MM.1S (cell line): ENCODE measurements at regions not wholly inside any gene's neighbourhood (a gene's known extent, or its start where the extent isn't known, plus 50 kb on each side); places are given as distances from the start of the nearest gene placed in this dataset.

Source experiments
- DNase-seq: peaks from one replicate; pipeline ENCODE4 v3.0.0-alpha.2; 2015
- H2AFZ ChIP-seq: fragments of 300-600 bp; sonication (generic); 2 replicates; pipeline ENCODE4 v1.6.0; 2016; ENCODE audit warnings: antibody characterized with exemption, low read length
- H3F3A ChIP-seq: fragments of 300-600 bp; sonication (generic); 2 replicates; pipeline ENCODE4 v1.6.1; 2016; ENCODE audit warnings: mild to moderate bottlenecking, antibody characterized with exemption, low read length, moderate library complexity, mixed read lengths; ENCODE audit not compliant: insufficient read depth
- H3K27ac ChIP-seq: fragments of 300-600 bp; sonication (generic); 2 replicates; pipeline ENCODE4 v1.5.1; 2016; ENCODE audit warnings: mild to moderate bottlenecking, low read length
- H3K27me3 ChIP-seq: fragments of 300-600 bp; sonication (generic); replicated peaks from 2 replicates; pipeline ENCODE4 v1.6.0; 2016; ENCODE audit warnings: low read length; ENCODE audit not compliant: insufficient read depth
- H3K36me3 ChIP-seq: fragments of 300-600 bp; sonication (generic); replicated peaks from 2 replicates; pipeline ENCODE4 v1.6.1; 2016; ENCODE audit warnings: mild to moderate bottlenecking, low read length, mixed read lengths; ENCODE audit not compliant: insufficient read depth
- H3K4me1 ChIP-seq: fragments of 300-600 bp; sonication (generic); 2 replicates; pipeline ENCODE4 v1.6.1; 2016; ENCODE audit warnings: low read length, mixed read lengths
- H3K4me2 ChIP-seq: fragments of 300-600 bp; sonication (generic); 2 replicates; pipeline ENCODE4 v1.6.0; 2016; ENCODE audit warnings: low read depth, low read length
- H3K4me3 ChIP-seq: fragments of 300-600 bp; sonication (generic); 2 replicates; pipeline ENCODE4 v1.5.1; 2016; ENCODE audit warnings: low read length, mixed read lengths
- H3K79me2 ChIP-seq: fragments of 300-600 bp; sonication (generic); 2 replicates; pipeline ENCODE4 v1.6.1; 2016; ENCODE audit warnings: mixed run types, low read length, mixed read lengths
- H3K9ac ChIP-seq: fragments of 300-600 bp; sonication (generic); 2 replicates; pipeline ENCODE4 v1.6.1; 2016; ENCODE audit warnings: low read length, mixed read lengths
- H3K9me2 ChIP-seq: fragments of 300-600 bp; sonication (generic); replicated peaks from 2 replicates; pipeline ENCODE4 v1.6.1; 2016; ENCODE audit warnings: mild to moderate bottlenecking, low read length, mixed read lengths; ENCODE audit not compliant: insufficient read depth
- H3K9me3 ChIP-seq: fragments of 300-600 bp; sonication (generic); replicated peaks from 2 replicates; pipeline ENCODE4 v1.6.1; 2016; ENCODE audit warnings: mild to moderate bottlenecking, low read length, mixed read lengths; ENCODE audit not compliant: insufficient read depth
- H4K20me1 ChIP-seq: fragments of 300-600 bp; sonication (generic); 2 replicates; pipeline ENCODE4 v1.6.1; 2016; ENCODE audit warnings: mild to moderate bottlenecking, low read length, moderate library complexity, mixed read lengths; ENCODE audit not compliant: insufficient read depth
- EZH2 ChIP-seq: fragments of 300-600 bp; sonication (generic); optimal IDR thresholded peaks from 2 replicates; pipeline ENCODE3; 2017; ENCODE audit warnings: low read depth, mild to moderate bottlenecking, antibody characterized with exemption, low read length, mixed read lengths
- EZH2phosphoT487 ChIP-seq: fragments of 300-600 bp; sonication (generic); IDR thresholded peaks from 2 replicates; pipeline ENCODE4 v1.6.1; 2018; ENCODE audit warnings: antibody characterized with exemption, low read length
- TF ChIP-seq, protein P1 (sequence below): fragments of 300-600 bp; sonication (generic); IDR thresholded peaks from 2 replicates; pipeline ENCODE4 v1.5.1; 2016; ENCODE audit warnings: antibody characterized with exemption, low read length, mixed read lengths

DNA sequence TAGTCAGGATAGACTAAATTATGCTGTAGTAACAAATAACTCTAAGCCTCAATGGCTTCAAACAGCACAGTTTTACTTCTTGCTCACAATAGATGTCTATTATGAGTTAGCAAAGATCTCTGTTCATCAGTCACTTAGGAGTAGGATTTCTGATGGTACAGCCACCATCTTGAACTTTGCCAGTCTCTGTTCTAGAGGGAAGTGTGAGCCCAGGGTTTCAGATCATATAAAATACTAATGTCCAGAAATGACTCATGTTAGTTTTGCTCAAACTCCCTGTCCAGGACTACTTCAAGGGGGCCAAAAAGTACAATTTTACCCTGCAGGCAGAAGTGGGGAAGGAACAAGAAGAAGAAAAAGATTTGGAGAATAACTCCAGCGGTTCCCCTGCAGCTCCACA, 77.1 kb upstream of the LSM6 start:
- Histone ChIP-seq H3K36me3 (no peaks in the 10 kb centered on the region), H2AFZ (peak overlapping the region; percentile 73), H3K27ac (peak overlapping the region; percentile 77; the same call in 1 of the 2 replicates), H3K9ac (no peak overlapping the region), H3F3A (peaks cover 18% of the 10 kb centered on the region), H3K4me2 (peak overlapping the region; percentile 89), H3K9me3 (no peaks in the 10 kb centered on the region), H3K9me2 (no peaks in the 10 kb centered on the region), H3K4me1 (peaks cover 19% of the 10 kb centered on the region), H3K4me3 (peak overlapping the region; percentile 38), H3K27me3 (no peaks in the 10 kb centered on the region), H4K20me1 (no peaks in the 10 kb centered on the region), H3K79me2 (no peaks in the 10 kb centered on the region)
- TF ChIP-seq EZH2: no peak
- TF ChIP-seq EZH2phosphoT487: no peak
- TF ChIP-seq, protein P1, sequence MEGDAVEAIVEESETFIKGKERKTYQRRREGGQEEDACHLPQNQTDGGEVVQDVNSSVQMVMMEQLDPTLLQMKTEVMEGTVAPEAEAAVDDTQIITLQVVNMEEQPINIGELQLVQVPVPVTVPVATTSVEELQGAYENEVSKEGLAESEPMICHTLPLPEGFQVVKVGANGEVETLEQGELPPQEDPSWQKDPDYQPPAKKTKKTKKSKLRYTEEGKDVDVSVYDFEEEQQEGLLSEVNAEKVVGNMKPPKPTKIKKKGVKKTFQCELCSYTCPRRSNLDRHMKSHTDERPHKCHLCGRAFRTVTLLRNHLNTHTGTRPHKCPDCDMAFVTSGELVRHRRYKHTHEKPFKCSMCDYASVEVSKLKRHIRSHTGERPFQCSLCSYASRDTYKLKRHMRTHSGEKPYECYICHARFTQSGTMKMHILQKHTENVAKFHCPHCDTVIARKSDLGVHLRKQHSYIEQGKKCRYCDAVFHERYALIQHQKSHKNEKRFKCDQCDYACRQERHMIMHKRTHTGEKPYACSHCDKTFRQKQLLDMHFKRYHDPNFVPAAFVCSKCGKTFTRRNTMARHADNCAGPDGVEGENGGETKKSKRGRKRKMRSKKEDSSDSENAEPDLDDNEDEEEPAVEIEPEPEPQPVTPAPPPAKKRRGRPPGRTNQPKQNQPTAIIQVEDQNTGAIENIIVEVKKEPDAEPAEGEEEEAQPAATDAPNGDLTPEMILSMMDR: no peak
- DNase-seq: no peak

DNA sequence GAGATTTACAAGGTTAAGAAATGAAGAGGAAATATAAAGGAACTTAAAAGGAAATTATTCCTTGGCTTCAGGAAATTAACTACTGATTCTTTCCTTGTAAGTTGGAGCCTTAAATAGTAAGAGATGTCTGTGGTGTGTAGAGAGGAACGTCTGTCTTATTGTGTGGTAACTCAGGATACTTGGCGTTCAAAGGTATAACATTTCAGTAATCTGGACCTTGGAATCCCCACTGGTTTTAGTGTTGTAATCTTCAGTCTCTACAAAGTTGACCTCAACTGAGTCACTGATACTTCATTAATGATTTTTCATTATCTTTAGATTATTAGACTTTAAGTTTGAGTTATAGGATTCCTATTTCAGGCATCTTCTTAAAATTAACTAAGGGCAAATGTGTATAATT, 79.1 kb upstream of the LSM6 start:
- H3K4me1 ChIP-seq: peaks cover 19% of the 10 kb centered on the region
- H3K4me2 ChIP-seq: no peak overlapping the region
- no peaks in the 10 kb centered on the region for H3K27me3 ChIP-seq
- H4K20me1 ChIP-seq: no peaks in the 10 kb centered on the region
- DNase-seq: no peak
- no peaks in the 10 kb centered on the region for H3K36me3 ChIP-seq
- no peak overlapping the region for H2AFZ ChIP-seq
- no peak for TF ChIP-seq EZH2
- TF ChIP-seq EZH2phosphoT487: no peak
- TF ChIP-seq, protein P1: no peak
- H3K9ac ChIP-seq: no peak overlapping the region
- H3K4me3 ChIP-seq: no peak overlapping the region
- no peaks in the 10 kb centered on the region for H3K9me3 ChIP-seq
- H3F3A ChIP-seq: peaks cover 18% of the 10 kb centered on the region
- H3K9me2 ChIP-seq: no peaks in the 10 kb centered on the region
- H3K79me2 ChIP-seq: no peaks in the 10 kb centered on the region
- H3K27ac ChIP-seq: no peak overlapping the region

DNA sequence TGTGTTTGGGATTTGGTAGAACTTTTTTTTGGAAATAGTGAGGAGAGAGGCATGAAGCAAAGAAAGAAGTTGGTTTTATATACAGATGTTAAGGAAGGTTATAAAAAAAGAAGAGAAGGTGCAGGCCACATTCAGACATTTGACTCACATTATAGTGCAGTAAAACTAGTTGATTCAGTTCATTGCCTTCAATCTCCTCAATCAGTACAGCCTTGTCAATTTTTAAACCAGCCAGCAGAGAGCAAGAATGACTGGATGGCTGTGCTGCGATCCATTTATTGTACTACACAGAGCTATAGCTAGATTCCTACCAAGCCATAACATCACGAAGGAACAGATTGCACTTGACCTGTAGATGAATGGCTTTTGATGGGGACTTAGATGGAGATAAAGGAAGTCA, 79.7 kb upstream of the LSM6 start:
- Histone ChIP-seq H4K20me1 (no peaks in the 10 kb centered on the region), H3K36me3 (no peaks in the 10 kb centered on the region), H3K9me3 (no peaks in the 10 kb centered on the region), H3K4me2 (no peak overlapping the region), H2AFZ (no peak overlapping the region), H3K79me2 (no peaks in the 10 kb centered on the region), H3K9me2 (no peaks in the 10 kb centered on the region), H3K4me1 (peaks cover 19% of the 10 kb centered on the region), H3K9ac (no peak overlapping the region), H3K27ac (no peak overlapping the region), H3K27me3 (no peaks in the 10 kb centered on the region), H3F3A (peaks cover 18% of the 10 kb centered on the region), H3K4me3 (no peak overlapping the region)
- TF ChIP-seq EZH2 (no peak), EZH2phosphoT487 (no peak)
- no peak for DNase-seq

DNA sequence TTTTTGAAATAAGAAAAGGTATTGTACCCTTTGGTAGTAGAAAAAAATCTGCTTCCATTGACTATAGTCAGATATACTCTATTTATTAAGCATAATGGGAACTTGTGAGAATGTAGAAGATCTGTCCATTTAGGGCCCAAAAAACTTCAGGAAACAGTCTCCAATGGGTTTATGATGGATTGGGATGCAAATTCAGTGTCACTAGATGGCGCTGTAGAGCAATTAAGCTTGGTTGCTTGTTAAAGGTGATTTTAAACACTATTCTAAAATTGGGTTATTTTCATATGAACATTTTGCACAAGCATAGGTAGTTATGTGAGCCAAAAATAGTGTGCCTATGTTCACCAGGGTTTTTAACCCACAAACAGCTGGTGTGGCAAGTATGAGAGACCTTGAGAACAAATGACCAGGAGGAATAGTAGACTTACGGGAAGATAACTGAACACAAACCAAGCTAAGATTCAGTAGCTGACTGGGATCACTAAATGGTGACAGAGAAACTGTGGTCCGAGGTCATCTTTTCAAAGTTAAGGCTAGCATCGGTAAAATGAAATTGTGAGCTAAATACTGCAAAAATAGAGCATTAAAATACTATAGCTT, 80.3 kb upstream of the LSM6 start:
- Histone ChIP-seq H3K36me3 (no peaks in the 10 kb centered on the region), H4K20me1 (no peaks in the 10 kb centered on the region), H3K79me2 (no peaks in the 10 kb centered on the region), H2AFZ (no peak overlapping the region), H3K27me3 (no peaks in the 10 kb centered on the region), H3K9me3 (no peaks in the 10 kb centered on the region), H3K9ac (no peak overlapping the region), H3F3A (peaks cover 18% of the 10 kb centered on the region), H3K4me1 (peaks cover 19% of the 10 kb centered on the region), H3K4me2 (no peak overlapping the region), H3K27ac (no peak overlapping the region), H3K9me2 (no peaks in the 10 kb centered on the region), H3K4me3 (no peak overlapping the region)
- TF ChIP-seq, protein P1: peak; percentile 86
- no peak for TF ChIP-seq EZH2phosphoT487
- DNase-seq: peak; percentile 35
